IMR-90 (cell line): ENCODE measurements at regions not wholly inside any gene's neighbourhood (a gene's known extent, or its start where the extent isn't known, plus 50 kb on each side); places are given as distances from the start of the nearest gene placed in this dataset.

Source experiments
- ATAC-seq: fragments of 200-7000 bp; cut with Tn5 transposase; 2 replicates; pipeline ENCODE4 v1.9.1; 2020; ENCODE audit warnings: low read depth, mild to moderate bottlenecking, moderate library complexity
- BruUV-seq: library from RNA; stranded (reverse); fragments of 400-500 nt; replicated peaks from 2 replicates; lab custom pipeline; 2021; lab: Mats Ljungman, UMichigan
- CTCF ChIA-PET: fragments of 300-600 bp; formaldehyde crosslinking; extraction: SDS; loops from one replicate; lab custom pipeline; 2021; ENCODE audit warnings: antibody characterized with exemption; lab: Yijun Ruan, JAX
- POLR2A ChIA-PET: fragments of 300-600 bp; sonication (Branson Sonifier 250); formaldehyde crosslinking; loops from one replicate; lab custom pipeline; 2022; ENCODE audit warnings: antibody characterized with exemption; ENCODE audit not compliant: unreplicated experiment; lab: Charles Lee
- DNase-seq: peaks from one replicate; pipeline ENCODE4 v3.0.0; 2013
- H2AFZ ChIP-seq: replicated peaks from 2 replicates; pipeline ENCODE3; 2013; ENCODE audit warnings: low read length, mild to moderate bottlenecking; ENCODE audit not compliant: poor library complexity
- H2AK5ac ChIP-seq: 2 replicates; pipeline ENCODE4 v1.6.1; 2013; ENCODE audit warnings: low read depth, low read length, inconsistent platforms
- H2AK9ac ChIP-seq: replicated peaks from 2 replicates; pipeline ENCODE3; 2013; ENCODE audit warnings: mild to moderate bottlenecking, low read depth, low read length, moderate library complexity; ENCODE audit not compliant: poor library complexity
- H2BK120ac ChIP-seq: 2 replicates; pipeline ENCODE4 v1.6.1; 2013; ENCODE audit warnings: low read depth, low read length, inconsistent platforms
- H2BK15ac ChIP-seq: 3 replicates; pipeline ENCODE4 v1.6.1; 2013; ENCODE audit warnings: low read depth, low read length, inconsistent platforms
- H2BK20ac ChIP-seq: 2 replicates; pipeline ENCODE4 v1.6.1; 2013; ENCODE audit warnings: low read depth, mild to moderate bottlenecking, inconsistent platforms, low read length, moderate library complexity
- H2BK5ac ChIP-seq: 2 replicates; pipeline ENCODE4 v1.6.1; 2013; ENCODE audit warnings: mild to moderate bottlenecking, low read depth, low read length, inconsistent platforms; ENCODE audit not compliant: poor library complexity, severe bottlenecking
- H3K14ac ChIP-seq: replicated peaks from 2 replicates; pipeline ENCODE4 v1.6.1; 2013; ENCODE audit warnings: low read depth, low read length, inconsistent platforms
- H3K18ac ChIP-seq: 2 replicates; pipeline ENCODE4 v1.6.1; 2013; ENCODE audit warnings: low read depth, low read length, control low read depth
- H3K23ac ChIP-seq: 2 replicates; pipeline ENCODE4 v1.6.1; 2013; ENCODE audit warnings: low read depth, low read length, inconsistent platforms
- H3K27ac ChIP-seq: 2 replicates; pipeline ENCODE4 v1.5.1; 2013; ENCODE audit warnings: mild to moderate bottlenecking, control low read depth, low read length; ENCODE audit not compliant: insufficient read depth
- H3K27me3 ChIP-seq: 2 replicates; pipeline ENCODE4 v1.6.1; 2013; ENCODE audit warnings: low read length; ENCODE audit not compliant: control insufficient read depth, insufficient read depth
- H3K36me3 ChIP-seq: 2 replicates; pipeline ENCODE4 v1.6.1; 2013; ENCODE audit warnings: low read length, mixed read lengths; ENCODE audit not compliant: control insufficient read depth, insufficient read depth
- H3K4ac ChIP-seq: 2 replicates; pipeline ENCODE4 v1.6.1; 2013; ENCODE audit warnings: low read depth, low read length, inconsistent platforms
- H3K4me1 ChIP-seq: 2 replicates; pipeline ENCODE4 v1.6.1; 2013; ENCODE audit warnings: low read length, mixed read lengths; ENCODE audit not compliant: control insufficient read depth, insufficient read depth
- H3K4me2 ChIP-seq: 2 replicates; pipeline ENCODE4 v1.6.1; 2013; ENCODE audit warnings: low read depth, mild to moderate bottlenecking, control low read depth, low read length, moderate library complexity
- H3K4me3 ChIP-seq: 2 replicates; pipeline ENCODE4 v1.5.1; 2013; ENCODE audit warnings: low read depth, mild to moderate bottlenecking, control low read depth, low read length, moderate library complexity; ENCODE audit not compliant: insufficient read depth
- H3K56ac ChIP-seq: 2 replicates; pipeline ENCODE4 v1.6.1; 2013; ENCODE audit warnings: low read length, inconsistent platforms; ENCODE audit not compliant: insufficient read depth; ENCODE audit errors: extremely low read depth
- H3K79me1 ChIP-seq, 2 experiments: 2 replicates each; pipeline ENCODE4 v1.6.1; 2013; ENCODE audit warnings: low read length in 2 of 2, inconsistent platforms in 1 of 2, low read depth in 1 of 2
- H3K9ac ChIP-seq: 2 replicates; pipeline ENCODE4 v1.6.1; 2013; ENCODE audit warnings: low read depth, low read length, control low read depth
- H3K9me1 ChIP-seq: 2 replicates; pipeline ENCODE4 v1.6.1; 2013; ENCODE audit warnings: low read length, inconsistent platforms; ENCODE audit not compliant: insufficient read depth
- H3K9me3 ChIP-seq: 2 replicates; pipeline ENCODE4 v1.6.1; 2013; ENCODE audit warnings: low read length; ENCODE audit not compliant: control insufficient read depth, insufficient read depth
- H4K20me1 ChIP-seq: 2 replicates; pipeline ENCODE4 v1.6.1; 2013; ENCODE audit warnings: low read length, inconsistent platforms; ENCODE audit not compliant: insufficient read depth
- H4K5ac ChIP-seq: 2 replicates; pipeline ENCODE4 v1.6.1; 2013; ENCODE audit warnings: mild to moderate bottlenecking, low read depth, low read length, control low read depth
- H4K8ac ChIP-seq, 2 experiments: 2 replicates each; pipeline ENCODE4 v1.6.1; 2013; ENCODE audit warnings: low read depth in 2 of 2, low read length in 2 of 2, control low read depth in 1 of 2, inconsistent platforms in 1 of 2
- H4K91ac ChIP-seq: 2 replicates; pipeline ENCODE4 v1.6.1; 2013; ENCODE audit warnings: low read depth, low read length, inconsistent platforms; ENCODE audit not compliant: insufficient read depth
- CEBPB ChIP-seq: IDR thresholded peaks from 2 replicates; pipeline ENCODE4 v1.6.1; 2012; ENCODE audit warnings: low read depth, low read length, improper control_type of control experiment
- RFX5 ChIP-seq: IDR thresholded peaks from 2 replicates; pipeline ENCODE4 v1.8.0; 2012; ENCODE audit warnings: low read depth, mild to moderate bottlenecking, low read length, moderate library complexity
- WGBS, 2 experiments: methylation state at CpG; one replicate each; pipeline versions ENCODE4 v1.1.5 to v1.1.7; 2013; ENCODE audit warnings: missing lambda C conversion rate in 2 of 2; ENCODE audit not compliant: insufficient read length in 1 of 2; ENCODE audit errors: extremely low coverage in 2 of 2; 5-methylcytosine and 5-hydroxymethylcytosine counted together
- dilution Hi-C: fragments of 300-500 bp; cut with HindIII; formaldehyde crosslinking; loops from one replicate; pipeline ENCODE4 v1.14.3; 2018; ENCODE audit warnings: low sequenced_read_pairs; ENCODE audit not compliant: unreplicated experiment
- in situ Hi-C: fragments of 300-500 bp; cut with MboI; formaldehyde crosslinking; loops from 3 replicates; pipeline ENCODE4 v1.14.3; 2019; ENCODE audit warnings: low sequenced_read_pairs, inconsistent platforms, mixed read lengths
- intact Hi-C: fragments of 100-400 bp; cut with micrococcal nuclease; formaldehyde crosslinking; loops from 2 replicates; pipeline ENCODE4 v1.10.0; 2022
- TF ChIP-seq, protein P1 (sequence below): fragments of 150-350 bp; IDR thresholded peaks from 2 replicates; pipeline ENCODE4 v1.6.1; 2016; ENCODE audit warnings: low read depth, mild to moderate bottlenecking, low read length, moderate library complexity, borderline replicate concordance

- no peak overlapping the region for H4K5ac ChIP-seq
- BruUV-seq, result no TSS peak
- 72% methylated on average over 6 of the region's 15 CpGs; no CpG with 5 or more reads in 1 of the 2 experiments for WGBS, 2 experiments
- no peak overlapping the region for H3K56ac ChIP-seq
- no peak overlapping the region for H3K27ac ChIP-seq
- no peak overlapping the region for H3K23ac ChIP-seq
- H2BK5ac ChIP-seq, result no peak overlapping the region
- no peaks in the 10 kb centered on the region for H3K36me3 ChIP-seq
- H3K18ac ChIP-seq, result no peak overlapping the region
- H4K8ac ChIP-seq, result no peak overlapping the region
- no peaks in the 10 kb centered on the region for H3K9me3 ChIP-seq
- H2AK9ac ChIP-seq, result peak overlapping the region; percentile 55
- H4K91ac ChIP-seq, result no peak overlapping the region
- no peak overlapping the region for H2BK120ac ChIP-seq
- no peak overlapping the region for H2AFZ ChIP-seq
- H3K9me1 ChIP-seq, result no peaks in the 10 kb centered on the region
- no peak overlapping the region for H2AK5ac ChIP-seq
- dilution Hi-C loops, result no loop called here
- no peak overlapping the region for H2BK20ac ChIP-seq
- H3K4me3 ChIP-seq, result no peak overlapping the region
- H3K9ac ChIP-seq, result no peak overlapping the region
- in situ Hi-C loops, result loop anchor here (25.0 kb wide), 5 partner anchors 123 to 823 kb away; partner anchors contain the start of gene ZNF337
- H4K20me1 ChIP-seq, result no peaks in the 10 kb centered on the region
- DNase-seq (no peak), ATAC-seq (no peak)
- ChIA-PET CTCF (interaction anchor here (0.6 kb wide), 1 partner anchor 14 kb away, joined by 7 read pairs; no protein-coding TSS in a partner anchor), POLR2A (no interaction called here)
- intact Hi-C loops, result no loop called here
- no peak overlapping the region for H2BK15ac ChIP-seq
- H3K4me1 ChIP-seq, result no peaks in the 10 kb centered on the region
- no peak overlapping the region for H3K14ac ChIP-seq
- no peak overlapping the region for H3K4me2 ChIP-seq
- H3K4ac ChIP-seq, result no peak overlapping the region
- peaks cover 5% of the 10 kb centered on the region; the same call in 1 of the 2 replicates for H3K27me3 ChIP-seq
- TF ChIP-seq RFX5 (no peak), CEBPB (no peak)
- TF ChIP-seq, protein P1, sequence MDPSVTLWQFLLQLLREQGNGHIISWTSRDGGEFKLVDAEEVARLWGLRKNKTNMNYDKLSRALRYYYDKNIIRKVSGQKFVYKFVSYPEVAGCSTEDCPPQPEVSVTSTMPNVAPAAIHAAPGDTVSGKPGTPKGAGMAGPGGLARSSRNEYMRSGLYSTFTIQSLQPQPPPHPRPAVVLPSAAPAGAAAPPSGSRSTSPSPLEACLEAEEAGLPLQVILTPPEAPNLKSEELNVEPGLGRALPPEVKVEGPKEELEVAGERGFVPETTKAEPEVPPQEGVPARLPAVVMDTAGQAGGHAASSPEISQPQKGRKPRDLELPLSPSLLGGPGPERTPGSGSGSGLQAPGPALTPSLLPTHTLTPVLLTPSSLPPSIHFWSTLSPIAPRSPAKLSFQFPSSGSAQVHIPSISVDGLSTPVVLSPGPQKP, result no peak
- H3K79me1 ChIP-seq, result no peaks in the 10 kb centered on the region
Observed at GRCh38 chr20:25985597-25985996, 288.9 kb upstream of the ZNF337 start.
